IMR-90 (cell line): ENCODE measurements at regions not wholly inside any gene's neighbourhood (a gene's known extent, or its start where the extent isn't known, plus 50 kb on each side); places are given as distances from the start of the nearest gene placed in this dataset.

Experiments
- ATAC-seq: fragments of 200-7000 bp; cut with Tn5 transposase; 2 replicates; pipeline ENCODE4 v1.9.1; 2020; ENCODE audit warnings: low read depth, mild to moderate bottlenecking, moderate library complexity
- BruUV-seq: library from RNA; stranded (reverse); fragments of 400-500 nt; replicated peaks from 2 replicates; lab custom pipeline; 2021; lab: Mats Ljungman, UMichigan
- CTCF ChIA-PET: fragments of 300-600 bp; formaldehyde crosslinking; extraction: SDS; loops from one replicate; lab custom pipeline; 2021; ENCODE audit warnings: antibody characterized with exemption; lab: Yijun Ruan, JAX
- POLR2A ChIA-PET: fragments of 300-600 bp; sonication (Branson Sonifier 250); formaldehyde crosslinking; loops from one replicate; lab custom pipeline; 2022; ENCODE audit warnings: antibody characterized with exemption; ENCODE audit not compliant: unreplicated experiment; lab: Charles Lee
- DNase-seq: peaks from one replicate; pipeline ENCODE4 v3.0.0; 2013
- H2AFZ ChIP-seq: replicated peaks from 2 replicates; pipeline ENCODE3; 2013; ENCODE audit warnings: low read length, mild to moderate bottlenecking; ENCODE audit not compliant: poor library complexity
- H2AK5ac ChIP-seq: 2 replicates; pipeline ENCODE4 v1.6.1; 2013; ENCODE audit warnings: low read depth, low read length, inconsistent platforms
- H2AK9ac ChIP-seq: replicated peaks from 2 replicates; pipeline ENCODE3; 2013; ENCODE audit warnings: mild to moderate bottlenecking, low read depth, low read length, moderate library complexity; ENCODE audit not compliant: poor library complexity
- H2BK120ac ChIP-seq: 2 replicates; pipeline ENCODE4 v1.6.1; 2013; ENCODE audit warnings: low read depth, low read length, inconsistent platforms
- H2BK15ac ChIP-seq: 3 replicates; pipeline ENCODE4 v1.6.1; 2013; ENCODE audit warnings: low read depth, low read length, inconsistent platforms
- H2BK20ac ChIP-seq: 2 replicates; pipeline ENCODE4 v1.6.1; 2013; ENCODE audit warnings: low read depth, mild to moderate bottlenecking, inconsistent platforms, low read length, moderate library complexity
- H2BK5ac ChIP-seq: 2 replicates; pipeline ENCODE4 v1.6.1; 2013; ENCODE audit warnings: mild to moderate bottlenecking, low read depth, low read length, inconsistent platforms; ENCODE audit not compliant: poor library complexity, severe bottlenecking
- H3K14ac ChIP-seq: replicated peaks from 2 replicates; pipeline ENCODE4 v1.6.1; 2013; ENCODE audit warnings: low read depth, low read length, inconsistent platforms
- H3K18ac ChIP-seq: 2 replicates; pipeline ENCODE4 v1.6.1; 2013; ENCODE audit warnings: low read depth, low read length, control low read depth
- H3K23ac ChIP-seq: 2 replicates; pipeline ENCODE4 v1.6.1; 2013; ENCODE audit warnings: low read depth, low read length, inconsistent platforms
- H3K27ac ChIP-seq: 2 replicates; pipeline ENCODE4 v1.5.1; 2013; ENCODE audit warnings: mild to moderate bottlenecking, control low read depth, low read length; ENCODE audit not compliant: insufficient read depth
- H3K27me3 ChIP-seq: 2 replicates; pipeline ENCODE4 v1.6.1; 2013; ENCODE audit warnings: low read length; ENCODE audit not compliant: control insufficient read depth, insufficient read depth
- H3K36me3 ChIP-seq: 2 replicates; pipeline ENCODE4 v1.6.1; 2013; ENCODE audit warnings: low read length, mixed read lengths; ENCODE audit not compliant: control insufficient read depth, insufficient read depth
- H3K4ac ChIP-seq: 2 replicates; pipeline ENCODE4 v1.6.1; 2013; ENCODE audit warnings: low read depth, low read length, inconsistent platforms
- H3K4me1 ChIP-seq: 2 replicates; pipeline ENCODE4 v1.6.1; 2013; ENCODE audit warnings: low read length, mixed read lengths; ENCODE audit not compliant: control insufficient read depth, insufficient read depth
- H3K4me2 ChIP-seq: 2 replicates; pipeline ENCODE4 v1.6.1; 2013; ENCODE audit warnings: low read depth, mild to moderate bottlenecking, control low read depth, low read length, moderate library complexity
- H3K4me3 ChIP-seq: 2 replicates; pipeline ENCODE4 v1.5.1; 2013; ENCODE audit warnings: low read depth, mild to moderate bottlenecking, control low read depth, low read length, moderate library complexity; ENCODE audit not compliant: insufficient read depth
- H3K56ac ChIP-seq: 2 replicates; pipeline ENCODE4 v1.6.1; 2013; ENCODE audit warnings: low read length, inconsistent platforms; ENCODE audit not compliant: insufficient read depth; ENCODE audit errors: extremely low read depth
- H3K79me1 ChIP-seq, 2 experiments: 2 replicates each; pipeline ENCODE4 v1.6.1; 2013; ENCODE audit warnings: low read length in 2 of 2, inconsistent platforms in 1 of 2, low read depth in 1 of 2
- H3K9ac ChIP-seq: 2 replicates; pipeline ENCODE4 v1.6.1; 2013; ENCODE audit warnings: low read depth, low read length, control low read depth
- H3K9me1 ChIP-seq: 2 replicates; pipeline ENCODE4 v1.6.1; 2013; ENCODE audit warnings: low read length, inconsistent platforms; ENCODE audit not compliant: insufficient read depth
- H3K9me3 ChIP-seq: 2 replicates; pipeline ENCODE4 v1.6.1; 2013; ENCODE audit warnings: low read length; ENCODE audit not compliant: control insufficient read depth, insufficient read depth
- H4K20me1 ChIP-seq: 2 replicates; pipeline ENCODE4 v1.6.1; 2013; ENCODE audit warnings: low read length, inconsistent platforms; ENCODE audit not compliant: insufficient read depth
- H4K5ac ChIP-seq: 2 replicates; pipeline ENCODE4 v1.6.1; 2013; ENCODE audit warnings: mild to moderate bottlenecking, low read depth, low read length, control low read depth
- H4K8ac ChIP-seq, 2 experiments: 2 replicates each; pipeline ENCODE4 v1.6.1; 2013; ENCODE audit warnings: low read depth in 2 of 2, low read length in 2 of 2, control low read depth in 1 of 2, inconsistent platforms in 1 of 2
- H4K91ac ChIP-seq: 2 replicates; pipeline ENCODE4 v1.6.1; 2013; ENCODE audit warnings: low read depth, low read length, inconsistent platforms; ENCODE audit not compliant: insufficient read depth
- MXI1 ChIP-seq: IDR thresholded peaks from 2 replicates; pipeline ENCODE4 v1.6.1; 2012; ENCODE audit warnings: low read depth, mild to moderate bottlenecking, low read length, moderate library complexity, borderline replicate concordance
- WGBS, 2 experiments: methylation state at CpG; one replicate each; pipeline versions ENCODE4 v1.1.5 to v1.1.7; 2013; ENCODE audit warnings: missing lambda C conversion rate in 2 of 2; ENCODE audit not compliant: insufficient read length in 1 of 2; ENCODE audit errors: extremely low coverage in 2 of 2; 5-methylcytosine and 5-hydroxymethylcytosine counted together
- dilution Hi-C: fragments of 300-500 bp; cut with HindIII; formaldehyde crosslinking; loops from one replicate; pipeline ENCODE4 v1.14.3; 2018; ENCODE audit warnings: low sequenced_read_pairs; ENCODE audit not compliant: unreplicated experiment
- in situ Hi-C: fragments of 300-500 bp; cut with MboI; formaldehyde crosslinking; loops from 3 replicates; pipeline ENCODE4 v1.14.3; 2019; ENCODE audit warnings: low sequenced_read_pairs, inconsistent platforms, mixed read lengths
- intact Hi-C: fragments of 100-400 bp; cut with micrococcal nuclease; formaldehyde crosslinking; loops from 2 replicates; pipeline ENCODE4 v1.10.0; 2022

GRCh38 chr10:78955206-78955605, 113.6 kb upstream of the ZMIZ1 start:
- POLR2A ChIA-PET = no interaction called here
- no peak for ATAC-seq
- Histone ChIP-seq H4K5ac (no peak overlapping the region), H4K20me1 (no peaks in the 10 kb centered on the region), H4K8ac (no peak overlapping the region), H3K36me3 (no peaks in the 10 kb centered on the region), H3K79me1 (no peaks in the 10 kb centered on the region), H3K4me1 (peaks cover 9% of the 10 kb centered on the region; the same call in 1 of the 2 replicates), H3K4me2 (no peak overlapping the region), H2AK5ac (no peak overlapping the region), H2BK5ac (no peak overlapping the region), H3K27me3 (no peaks in the 10 kb centered on the region; the same call in 1 of the 2 replicates), H2AK9ac (peak overlapping the region; percentile 59), H3K27ac (no peak overlapping the region), H3K14ac (no peak overlapping the region), H2BK15ac (no peak overlapping the region), H2BK120ac (no peak overlapping the region), H3K4me3 (no peak overlapping the region), H3K23ac (no peak overlapping the region), H2AFZ (no peak overlapping the region), H3K9me3 (no peaks in the 10 kb centered on the region), H2BK20ac (no peak overlapping the region), H3K9me1 (peaks cover 13% of the 10 kb centered on the region), H3K18ac (no peak overlapping the region), H3K9ac (no peak overlapping the region), H3K56ac (no peak overlapping the region), H3K4ac (no peak overlapping the region), H4K91ac (no peak overlapping the region)
- dilution Hi-C loops = no loop called here
- no peak for TF ChIP-seq MXI1
- in situ Hi-C loops = no loop called here
- intact Hi-C loops = no loop called here
- BruUV-seq = no TSS peak
- DNase-seq = no peak
- no CpG with 5 or more reads among the region's 3 CpGs for WGBS, 2 experiments
- CTCF ChIA-PET = no interaction called here
